ENCODE measurements at regions not wholly inside any gene's neighbourhood (a gene's known extent, or its start where the extent isn't known, plus 50 kb on each side); places are given as distances from the start of the nearest gene placed in this dataset.

GRCh38 chr5:20678386-20678785, 690.4 kb upstream of the CDH18 start:
- TF ChIP-seq POLR2A (IDR thresholded peaks at IDR 0.05; ENCODE audit: low read length) (no peak), GATA1 (IDR thresholded peaks at IDR 0.05; ENCODE audit: low read depth, low read length) (no peak)
